HEK293 (cell line): ENCODE measurements at regions not wholly inside any gene's neighbourhood (a gene's known extent, or its start where the extent isn't known, plus 50 kb on each side); places are given as distances from the start of the nearest gene placed in this dataset.

Experiments used
- CTCF ChIA-PET: fragments of 350-600 bp; formaldehyde crosslinking; extraction: SDS; loops from one replicate; lab custom pipeline; 2021; ENCODE audit warnings: antibody characterized with exemption; lab: Yijun Ruan, JAX
- POLR2A ChIA-PET: fragments of 300-600 bp; formaldehyde crosslinking; extraction: SDS; loops from one replicate; lab custom pipeline; 2020; ENCODE audit warnings: antibody characterized with exemption, inconsistent platforms; lab: Yijun Ruan, JAX
- H3K27ac ChIP-seq: fragments of 200-500 bp; sonication (Bioruptor generic); 2 replicates; pipeline ENCODE4 v1.5.1; 2014; ENCODE audit warnings: low read depth, low read length, control low read depth, inconsistent platforms; ENCODE audit errors: extremely low read depth
- H3K36me3 ChIP-seq, 2 experiments: fragments of 200-500 bp in 1 of 2; sonication (Bioruptor generic) in 1 of 2; 1 replicate in 1 of 2; 2 replicates in 1 of 2; pipeline ENCODE4 v1.5.1; 2014 to 2017; ENCODE audit warnings: inconsistent platforms in 2 of 2, low read length in 2 of 2; ENCODE audit not compliant: control insufficient read depth in 2 of 2, insufficient read depth in 1 of 2
- H3K4me1 ChIP-seq: fragments of 200-500 bp; sonication (Bioruptor generic); 2 replicates; pipeline ENCODE4 v1.5.1; 2014; ENCODE audit warnings: mild to moderate bottlenecking, low read length, inconsistent platforms; ENCODE audit not compliant: control insufficient read depth, insufficient read depth
- H3K4me3 ChIP-seq: 2 replicates; pipeline ENCODE4 v1.5.1; 2011; ENCODE audit warnings: low read depth, mild to moderate bottlenecking, control low read depth, low read length, moderate library complexity
- H3K9me3 ChIP-seq: fragments of 200-500 bp; sonication (Bioruptor generic); 2 replicates; pipeline ENCODE4 v1.5.1; 2014; ENCODE audit warnings: low read depth, low read length, inconsistent platforms; ENCODE audit not compliant: control insufficient read depth, insufficient read depth
- BCL11B ChIP-seq: fragments of 450-650 bp; formaldehyde crosslinking; IDR thresholded peaks from 2 replicates; pipeline ENCODE4 v1.5.1; 2016; ENCODE audit warnings: low read depth, missing biosample characterization, missing genetic modification characterization
- ELK4 ChIP-seq: IDR thresholded peaks from 2 replicates; pipeline ENCODE4 v1.6.1; 2011; ENCODE audit warnings: mild to moderate bottlenecking, low read depth, low read length, borderline replicate concordance
- FEZF1 ChIP-seq: fragments of 450-650 bp; formaldehyde crosslinking; IDR thresholded peaks from 2 replicates; pipeline ENCODE4 v1.5.1; 2016; ENCODE audit warnings: missing biosample characterization, missing genetic modification characterization
- KLF16 ChIP-seq: fragments of 450-650 bp; formaldehyde crosslinking; IDR thresholded peaks from 2 replicates; pipeline ENCODE4 v1.5.1; 2017; ENCODE audit warnings: missing biosample characterization, missing genetic modification characterization
- SCRT1 ChIP-seq: fragments of 450-650 bp; formaldehyde crosslinking; IDR thresholded peaks from 2 replicates; pipeline ENCODE4 v1.5.1; 2016; ENCODE audit warnings: missing biosample characterization, missing genetic modification characterization, borderline replicate concordance
- WT1 ChIP-seq: fragments of 450-650 bp; formaldehyde crosslinking; IDR thresholded peaks from 2 replicates; pipeline ENCODE4 v1.5.1; 2016; ENCODE audit warnings: missing biosample characterization, missing genetic modification characterization
- ZNF138 ChIP-seq: fragments of 450-650 bp; formaldehyde crosslinking; IDR thresholded peaks from 2 replicates; pipeline ENCODE4 v1.5.1; 2016; ENCODE audit warnings: missing biosample characterization, missing genetic modification characterization, borderline replicate concordance
- ZNF24 ChIP-seq: fragments of 450-650 bp; formaldehyde crosslinking; IDR thresholded peaks from 2 replicates; pipeline ENCODE4 v1.5.1; 2016; ENCODE audit warnings: missing biosample characterization, missing genetic modification characterization
- ZNF311 ChIP-seq: fragments of 450-650 bp; formaldehyde crosslinking; IDR thresholded peaks from 2 replicates; pipeline ENCODE4 v1.5.1; 2017; ENCODE audit warnings: missing biosample characterization, missing genetic modification characterization, borderline replicate concordance
- ZNF350 ChIP-seq: fragments of 450-650 bp; formaldehyde crosslinking; IDR thresholded peaks from 2 replicates; pipeline ENCODE4 v1.5.0; 2017; ENCODE audit warnings: missing biosample characterization, mild to moderate bottlenecking, missing genetic modification characterization
- ZNF585B ChIP-seq: fragments of 450-650 bp; formaldehyde crosslinking; IDR thresholded peaks from 2 replicates; pipeline ENCODE4 v1.5.1; 2016; ENCODE audit warnings: missing biosample characterization, missing genetic modification characterization
- ZNF629 ChIP-seq: fragments of 450-650 bp; formaldehyde crosslinking; IDR thresholded peaks from 2 replicates; pipeline ENCODE4 v1.5.1; 2017; ENCODE audit warnings: missing biosample characterization, missing genetic modification characterization
- TF ChIP-seq, protein P1 (sequence below): fragments of 450-650 bp; formaldehyde crosslinking; IDR thresholded peaks from 2 replicates; pipeline ENCODE4 v1.5.1; 2016; ENCODE audit warnings: missing biosample characterization, missing genetic modification characterization
- TF ChIP-seq, protein P2 (sequence below): fragments of 450-650 bp; IDR thresholded peaks from 2 replicates; pipeline ENCODE4 v1.5.1; 2018; ENCODE audit warnings: missing biosample characterization, missing genetic modification characterization

- Histone ChIP-seq H3K27ac (no peak overlapping the region), H3K4me3 (no peak overlapping the region), H3K36me3 (no peaks in the 10 kb centered on the region), H3K9me3 (no peaks in the 10 kb centered on the region), H3K4me1 (peaks cover 26% of the 10 kb centered on the region)
- CTCF ChIA-PET, result interaction anchor here (0.8 to 1.5 kb wide), 6 partner anchors 11 to 265 kb away, joined by 3 to 6 read pairs (median 4); no protein-coding TSS in a partner anchor
- TF ChIP-seq SCRT1, result no peak
- TF ChIP-seq ZNF24, result 0 out of 2 replicates have a peak, but pooled peaks have one; percentile 41
- 0 out of 2 replicates have a peak, but pooled peaks have one; percentile 1 for TF ChIP-seq FEZF1 (tag by site-specific recombination)
- TF ChIP-seq ZNF629 (tag by site-specific recombination), result peak; percentile 37; the same call in 1 of the 2 replicates
- POLR2A ChIA-PET, result interaction anchor here (1.9 kb wide), 1 partner anchor 185 kb away, joined by 6 read pairs; no protein-coding TSS in a partner anchor
These were observed 54.6 kb upstream of the SIPA1L2 start for GRCh38 chr1:232684371-232685105.

DNA sequence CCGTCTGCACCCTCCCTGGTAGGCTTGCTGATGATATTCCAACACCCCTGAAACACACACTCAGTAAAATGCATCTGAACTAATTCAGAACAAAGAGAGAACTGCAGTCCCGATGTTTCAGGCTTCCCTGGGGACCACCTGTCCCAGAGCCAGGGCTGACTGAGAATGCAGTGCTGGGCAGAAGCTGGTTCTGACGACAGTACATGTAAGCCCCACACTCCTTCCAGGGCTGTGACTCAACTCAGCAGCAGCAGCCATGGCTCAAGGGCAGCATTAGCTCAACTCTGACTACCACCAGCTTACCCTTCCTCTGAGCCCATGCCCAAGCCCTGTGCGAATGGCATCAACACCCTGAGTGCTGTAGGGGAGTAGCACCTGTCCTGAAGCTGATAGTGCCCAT, 56.4 kb upstream of the SIPA1L2 start:
- TF ChIP-seq BCL11B (no peak), KLF16 (tag by site-specific recombination) (no peak)
- H3K4me1 ChIP-seq, result peaks cover 21% of the 10 kb centered on the region
- H3K4me3 ChIP-seq, result no peak overlapping the region
- ChIA-PET POLR2A (interaction anchor here (0.6 kb wide), 1 partner anchor 205 kb away, joined by 3 read pairs; no protein-coding TSS in a partner anchor), CTCF (no interaction called here)
- no peaks in the 10 kb centered on the region for H3K9me3 ChIP-seq
- H3K36me3 ChIP-seq, result no peaks in the 10 kb centered on the region
- no peak overlapping the region for H3K27ac ChIP-seq

DNA sequence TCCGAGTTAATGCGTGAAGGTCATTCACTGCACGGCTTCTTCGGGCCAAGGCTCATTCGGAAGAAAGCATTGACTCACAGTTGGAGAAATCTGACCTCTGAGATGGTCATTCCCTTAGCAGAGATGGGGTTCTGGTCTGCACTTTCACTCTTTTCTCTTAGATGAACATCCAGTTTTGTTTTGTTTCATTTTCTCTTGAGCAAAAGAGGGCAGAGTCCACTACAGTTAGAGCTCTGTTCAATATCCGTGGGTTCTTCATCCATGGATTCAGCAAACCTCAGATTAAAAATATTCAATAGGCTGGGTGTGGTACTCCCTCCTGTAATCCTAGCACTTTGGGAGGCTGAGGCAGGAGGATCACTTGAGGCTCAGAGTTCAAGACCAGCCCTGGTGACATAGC, 57.4 kb upstream of the SIPA1L2 start:
- Histone ChIP-seq H3K4me3 (no peak overlapping the region), H3K36me3 (no peaks in the 10 kb centered on the region), H3K4me1 (peaks cover 20% of the 10 kb centered on the region), H3K9me3 (no peaks in the 10 kb centered on the region), H3K27ac (no peak overlapping the region)
- CTCF ChIA-PET, result no interaction called here
- POLR2A ChIA-PET, result no interaction called here
- TF ChIP-seq WT1, result no peak
- no peak for TF ChIP-seq ZNF585B
- TF ChIP-seq, protein P1, sequence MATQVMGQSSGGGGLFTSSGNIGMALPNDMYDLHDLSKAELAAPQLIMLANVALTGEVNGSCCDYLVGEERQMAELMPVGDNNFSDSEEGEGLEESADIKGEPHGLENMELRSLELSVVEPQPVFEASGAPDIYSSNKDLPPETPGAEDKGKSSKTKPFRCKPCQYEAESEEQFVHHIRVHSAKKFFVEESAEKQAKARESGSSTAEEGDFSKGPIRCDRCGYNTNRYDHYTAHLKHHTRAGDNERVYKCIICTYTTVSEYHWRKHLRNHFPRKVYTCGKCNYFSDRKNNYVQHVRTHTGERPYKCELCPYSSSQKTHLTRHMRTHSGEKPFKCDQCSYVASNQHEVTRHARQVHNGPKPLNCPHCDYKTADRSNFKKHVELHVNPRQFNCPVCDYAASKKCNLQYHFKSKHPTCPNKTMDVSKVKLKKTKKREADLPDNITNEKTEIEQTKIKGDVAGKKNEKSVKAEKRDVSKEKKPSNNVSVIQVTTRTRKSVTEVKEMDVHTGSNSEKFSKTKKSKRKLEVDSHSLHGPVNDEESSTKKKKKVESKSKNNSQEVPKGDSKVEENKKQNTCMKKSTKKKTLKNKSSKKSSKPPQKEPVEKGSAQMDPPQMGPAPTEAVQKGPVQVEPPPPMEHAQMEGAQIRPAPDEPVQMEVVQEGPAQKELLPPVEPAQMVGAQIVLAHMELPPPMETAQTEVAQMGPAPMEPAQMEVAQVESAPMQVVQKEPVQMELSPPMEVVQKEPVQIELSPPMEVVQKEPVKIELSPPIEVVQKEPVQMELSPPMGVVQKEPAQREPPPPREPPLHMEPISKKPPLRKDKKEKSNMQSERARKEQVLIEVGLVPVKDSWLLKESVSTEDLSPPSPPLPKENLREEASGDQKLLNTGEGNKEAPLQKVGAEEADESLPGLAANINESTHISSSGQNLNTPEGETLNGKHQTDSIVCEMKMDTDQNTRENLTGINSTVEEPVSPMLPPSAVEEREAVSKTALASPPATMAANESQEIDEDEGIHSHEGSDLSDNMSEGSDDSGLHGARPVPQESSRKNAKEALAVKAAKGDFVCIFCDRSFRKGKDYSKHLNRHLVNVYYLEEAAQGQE (tag by site-specific recombination), result no peak
- TF ChIP-seq, protein P2, sequence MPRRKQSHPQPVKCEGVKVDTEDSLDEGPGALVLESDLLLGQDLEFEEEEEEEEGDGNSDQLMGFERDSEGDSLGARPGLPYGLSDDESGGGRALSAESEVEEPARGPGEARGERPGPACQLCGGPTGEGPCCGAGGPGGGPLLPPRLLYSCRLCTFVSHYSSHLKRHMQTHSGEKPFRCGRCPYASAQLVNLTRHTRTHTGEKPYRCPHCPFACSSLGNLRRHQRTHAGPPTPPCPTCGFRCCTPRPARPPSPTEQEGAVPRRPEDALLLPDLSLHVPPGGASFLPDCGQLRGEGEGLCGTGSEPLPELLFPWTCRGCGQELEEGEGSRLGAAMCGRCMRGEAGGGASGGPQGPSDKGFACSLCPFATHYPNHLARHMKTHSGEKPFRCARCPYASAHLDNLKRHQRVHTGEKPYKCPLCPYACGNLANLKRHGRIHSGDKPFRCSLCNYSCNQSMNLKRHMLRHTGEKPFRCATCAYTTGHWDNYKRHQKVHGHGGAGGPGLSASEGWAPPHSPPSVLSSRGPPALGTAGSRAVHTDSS (tag by site-specific recombination), result no peak
- TF ChIP-seq ZNF350 (tag by site-specific recombination), result no peak
- TF ChIP-seq ELK4, result no peak
- TF ChIP-seq ZNF311 (tag by site-specific recombination), result no peak
- TF ChIP-seq ZNF138, result no peak
- TF ChIP-seq, all 188 proteins: peak for 0
